PC-9 (cell line): ENCODE measurements at regions not wholly inside any gene's neighbourhood (a gene's known extent, or its start where the extent isn't known, plus 50 kb on each side); places are given as distances from the start of the nearest gene placed in this dataset.

Experiments used
- BruUV-seq: library from RNA; stranded (reverse); fragments of 400-500 nt; replicated peaks from 2 replicates; lab custom pipeline; 2021; lab: Mats Ljungman, UMichigan
- CTCF ChIA-PET: fragments of 300-600 bp; sonication (Branson Sonifier 250); formaldehyde crosslinking; loops from one replicate; lab custom pipeline; 2022; ENCODE audit warnings: antibody characterized with exemption; lab: Charles Lee
- POLR2A ChIA-PET: fragments of 300-600 bp; sonication (Branson Sonifier 250); formaldehyde crosslinking; loops from one replicate; lab custom pipeline; 2022; ENCODE audit warnings: antibody characterized with exemption; ENCODE audit not compliant: unreplicated experiment; lab: Charles Lee
- DNase-seq, 2 experiments: peaks; one replicate each; pipeline versions ENCODE4 v3.0.0 to v3.0.0-alpha.2; 2015 to 2022; ENCODE audit warnings: mixed read lengths in 1 of 2
- H2AFZ ChIP-seq: fragments of 200-600 bp; sonication (generic); 2 replicates; pipeline ENCODE4 v1.8.1; 2017; ENCODE audit warnings: antibody characterized with exemption
- H3F3A ChIP-seq: fragments of 200-600 bp; sonication (generic); 2 replicates; pipeline ENCODE4 v1.8.1; 2017; ENCODE audit warnings: antibody characterized with exemption, mild to moderate bottlenecking, low read depth; ENCODE audit not compliant: insufficient read depth
- H3K27ac ChIP-seq: fragments of 200-600 bp; sonication (generic); 2 replicates; pipeline ENCODE4 v1.6.1; 2016; ENCODE audit warnings: mixed run types
- H3K27me3 ChIP-seq: fragments of 200-600 bp; sonication (generic); 2 replicates; pipeline ENCODE4 v1.6.1; 2016; ENCODE audit warnings: low read depth, mixed run types; ENCODE audit not compliant: insufficient read depth
- H3K36me3 ChIP-seq: fragments of 200-600 bp; sonication (generic); 2 replicates; pipeline ENCODE4 v1.6.1; 2016; ENCODE audit warnings: low read depth, mixed run types
- H3K4me1 ChIP-seq: fragments of 200-600 bp; sonication (generic); replicated peaks from 2 replicates; pipeline ENCODE4 v1.6.1; 2016; ENCODE audit warnings: mixed run types; ENCODE audit not compliant: insufficient read depth
- H3K4me2 ChIP-seq: fragments of 200-600 bp; sonication (generic); 2 replicates; pipeline ENCODE4 v1.6.1; 2017; ENCODE audit warnings: mixed run types
- H3K4me3 ChIP-seq: fragments of 200-600 bp; sonication (generic); 2 replicates; pipeline ENCODE4 v1.6.1; 2016; ENCODE audit warnings: mixed run types
- H3K79me2 ChIP-seq: fragments of 200-600 bp; sonication (generic); 2 replicates; pipeline ENCODE4 v1.6.1; 2017; ENCODE audit warnings: low read depth, mixed run types
- H3K9me2 ChIP-seq: fragments of 200-600 bp; sonication (generic); 2 replicates; pipeline ENCODE4 v1.8.1; 2017; ENCODE audit warnings: mild to moderate bottlenecking; ENCODE audit not compliant: insufficient read depth
- H3K9me3 ChIP-seq: fragments of 200-600 bp; sonication (generic); 2 replicates; pipeline ENCODE4 v1.8.1; 2016; ENCODE audit warnings: low read depth; ENCODE audit not compliant: insufficient read depth
- H4K20me1 ChIP-seq: fragments of 200-600 bp; sonication (generic); 2 replicates; pipeline ENCODE4 v1.8.1; 2017; ENCODE audit not compliant: insufficient read depth
- EZH2 ChIP-seq: fragments of 200-600 bp; sonication (generic); IDR thresholded peaks from 2 replicates; pipeline ENCODE4 v1.8.0; 2017; ENCODE audit warnings: antibody characterized with exemption, low read depth
- intact Hi-C: fragments of 100-400 bp; cut with micrococcal nuclease; formaldehyde crosslinking; loops from one replicate; pipeline ENCODE4 v1.10.0; 2022; ENCODE audit not compliant: unreplicated experiment
- TF ChIP-seq, protein P1 (sequence below): fragments of 200-600 bp; sonication (generic); conservative IDR thresholded peaks from 2 replicates; pipeline ENCODE4 v1.6.1; 2017; ENCODE audit warnings: mixed run types, antibody characterized with exemption, mild to moderate bottlenecking, moderate library complexity

GRCh38 chr18:51980101-51980500, 359.9 kb upstream of the DCC start:
- Histone ChIP-seq H4K20me1 (no peaks in the 10 kb centered on the region), H3K27me3 (no peaks in the 10 kb centered on the region), H3K4me2 (no peak overlapping the region), H2AFZ (no peak overlapping the region), H3K79me2 (no peaks in the 10 kb centered on the region), H3F3A (no peaks in the 10 kb centered on the region), H3K4me1 (no peaks in the 10 kb centered on the region), H3K27ac (no peak overlapping the region), H3K9me2 (no peaks in the 10 kb centered on the region), H3K9me3 (no peaks in the 10 kb centered on the region), H3K36me3 (no peaks in the 10 kb centered on the region), H3K4me3 (no peak overlapping the region)
- ChIA-PET CTCF (no interaction called here), POLR2A (no interaction called here)
- no peak for DNase-seq
- no peak for TF ChIP-seq EZH2
- TF ChIP-seq, protein P1, sequence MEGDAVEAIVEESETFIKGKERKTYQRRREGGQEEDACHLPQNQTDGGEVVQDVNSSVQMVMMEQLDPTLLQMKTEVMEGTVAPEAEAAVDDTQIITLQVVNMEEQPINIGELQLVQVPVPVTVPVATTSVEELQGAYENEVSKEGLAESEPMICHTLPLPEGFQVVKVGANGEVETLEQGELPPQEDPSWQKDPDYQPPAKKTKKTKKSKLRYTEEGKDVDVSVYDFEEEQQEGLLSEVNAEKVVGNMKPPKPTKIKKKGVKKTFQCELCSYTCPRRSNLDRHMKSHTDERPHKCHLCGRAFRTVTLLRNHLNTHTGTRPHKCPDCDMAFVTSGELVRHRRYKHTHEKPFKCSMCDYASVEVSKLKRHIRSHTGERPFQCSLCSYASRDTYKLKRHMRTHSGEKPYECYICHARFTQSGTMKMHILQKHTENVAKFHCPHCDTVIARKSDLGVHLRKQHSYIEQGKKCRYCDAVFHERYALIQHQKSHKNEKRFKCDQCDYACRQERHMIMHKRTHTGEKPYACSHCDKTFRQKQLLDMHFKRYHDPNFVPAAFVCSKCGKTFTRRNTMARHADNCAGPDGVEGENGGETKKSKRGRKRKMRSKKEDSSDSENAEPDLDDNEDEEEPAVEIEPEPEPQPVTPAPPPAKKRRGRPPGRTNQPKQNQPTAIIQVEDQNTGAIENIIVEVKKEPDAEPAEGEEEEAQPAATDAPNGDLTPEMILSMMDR: no peak
- intact Hi-C loops: no loop called here
- no TSS peak for BruUV-seq

GRCh38 chr18:51988277-51988676, 351.7 kb upstream of the DCC start:
- TF ChIP-seq EZH2: no peak
- TF ChIP-seq, protein P1: no peak
- H3K4me3 ChIP-seq: no peak overlapping the region
- ChIA-PET POLR2A (no interaction called here), CTCF (no interaction called here)
- H3K27ac ChIP-seq: no peak overlapping the region
- no peaks in the 10 kb centered on the region; the same call in 1 of the 2 replicates for H3K9me2 ChIP-seq
- H3F3A ChIP-seq: no peaks in the 10 kb centered on the region
- H3K4me1 ChIP-seq: no peaks in the 10 kb centered on the region
- no peak for DNase-seq
- H2AFZ ChIP-seq: no peak overlapping the region
- no peaks in the 10 kb centered on the region for H3K36me3 ChIP-seq
- no peaks in the 10 kb centered on the region for H3K9me3 ChIP-seq
- BruUV-seq: no TSS peak
- no peak overlapping the region for H3K4me2 ChIP-seq
- intact Hi-C loops: no loop called here
- H3K27me3 ChIP-seq: no peaks in the 10 kb centered on the region
- no peaks in the 10 kb centered on the region for H3K79me2 ChIP-seq
- no peaks in the 10 kb centered on the region for H4K20me1 ChIP-seq

- no peak overlapping the region for H3K27ac ChIP-seq
- TF ChIP-seq EZH2: no peak
- TF ChIP-seq, protein P1: no peak
- no peaks in the 10 kb centered on the region for H3K4me1 ChIP-seq
- CTCF ChIA-PET: no interaction called here
- intact Hi-C loops: no loop called here
- no peak overlapping the region for H2AFZ ChIP-seq
- H3K9me3 ChIP-seq: no peaks in the 10 kb centered on the region
- H3F3A ChIP-seq: no peaks in the 10 kb centered on the region
- H3K36me3 ChIP-seq: no peaks in the 10 kb centered on the region
- no peaks in the 10 kb centered on the region; the same call in 1 of the 2 replicates for H3K9me2 ChIP-seq
- H3K4me3 ChIP-seq: no peak overlapping the region
- no peak overlapping the region for H3K4me2 ChIP-seq
- no peaks in the 10 kb centered on the region for H3K79me2 ChIP-seq
- POLR2A ChIA-PET: no interaction called here
- H4K20me1 ChIP-seq: no peaks in the 10 kb centered on the region
- H3K27me3 ChIP-seq: no peaks in the 10 kb centered on the region
- no TSS peak for BruUV-seq
- DNase-seq: no peak
Observed at GRCh38 chr18:51997129-51997528, 342.9 kb upstream of the DCC start.
